ENCODE measurements at regions not wholly inside any gene's neighbourhood (a gene's known extent, or its start where the extent isn't known, plus 50 kb on each side); places are given as distances from the start of the nearest gene placed in this dataset.

- TF ChIP-seq ARNTL (CRISPR knock-in tag; IDR thresholded peaks at IDR 0.05; ENCODE audit: borderline replicate concordance, low read depth) (no peak), PPARA (CRISPR knock-in tag; IDR thresholded peaks at IDR 0.05; ENCODE audit: borderline replicate concordance) (no peak), ZFP3 (CRISPR knock-in tag; IDR thresholded peaks at IDR 0.05) (no peak)
Observed at GRCh38 chr2:176457481-176457880, 188.2 kb downstream of the MTX2 start.
